ENCODE measurements at regions not wholly inside any gene's neighbourhood (a gene's known extent, or its start where the extent isn't known, plus 50 kb on each side); places are given as distances from the start of the nearest gene placed in this dataset.

DNA sequence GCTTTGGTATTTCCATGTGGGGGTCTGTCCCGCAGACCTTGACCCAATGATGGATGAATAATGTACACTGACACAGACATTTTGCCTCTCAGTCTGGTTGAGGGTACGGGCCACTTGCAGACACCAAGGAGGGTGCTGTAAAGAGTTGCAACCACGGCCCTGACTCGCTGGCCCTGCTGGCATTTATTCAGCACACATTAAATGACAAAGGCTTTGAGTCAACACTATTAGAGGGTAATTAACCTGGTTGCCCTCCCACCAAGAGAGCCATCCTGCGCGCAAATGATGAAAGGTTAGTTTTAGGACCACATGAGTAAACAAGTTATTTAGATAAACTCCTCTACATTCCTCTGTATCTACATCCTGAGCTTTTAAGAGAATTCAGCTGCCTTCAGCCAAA is 308.9 kb upstream of the MMS22L start:
- no peak for DNase-seq (ENCODE audit: low read depth)

DNA sequence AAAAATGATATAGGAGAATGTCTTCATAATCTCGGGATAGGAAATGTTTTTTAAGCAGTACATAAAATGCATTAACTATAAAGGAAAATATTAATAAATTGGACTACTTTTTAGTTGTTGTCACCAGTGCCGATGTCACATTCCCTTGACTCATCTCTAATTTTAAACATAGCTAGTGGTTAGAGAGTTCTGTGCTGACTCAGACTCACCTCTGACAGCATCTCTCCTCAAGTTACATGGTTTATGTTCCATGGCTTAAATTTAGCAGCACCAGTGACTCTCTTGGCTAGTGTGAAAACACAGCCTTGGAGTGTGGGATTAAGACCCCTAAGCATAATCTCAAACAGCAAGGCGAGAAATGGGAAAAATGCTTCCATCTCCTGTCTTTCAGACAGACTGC is 311.8 kb upstream of the MMS22L start:
- DNase-seq (ENCODE audit: low read depth), result no peak

DNA sequence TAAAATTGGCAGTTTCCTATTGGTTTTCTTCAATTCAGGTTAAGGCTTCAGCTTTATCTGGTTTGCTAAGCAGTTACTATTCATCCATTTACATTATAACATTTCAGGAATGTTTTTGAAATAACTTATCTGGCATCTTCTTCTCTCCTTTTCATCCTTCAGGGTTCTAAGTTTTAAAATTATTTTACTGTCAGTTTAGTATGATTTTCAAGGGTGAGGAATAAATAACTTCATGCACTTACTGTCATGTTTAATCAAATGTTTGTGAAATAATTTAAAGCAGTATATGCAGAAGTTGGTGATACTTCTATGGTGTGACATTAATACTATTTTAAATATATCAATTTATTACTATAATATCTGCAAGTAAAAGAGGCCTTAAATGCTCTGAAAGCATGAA is 338.1 kb upstream of the MMS22L start:
- no peak for DNase-seq (ENCODE audit: low read depth)

DNA sequence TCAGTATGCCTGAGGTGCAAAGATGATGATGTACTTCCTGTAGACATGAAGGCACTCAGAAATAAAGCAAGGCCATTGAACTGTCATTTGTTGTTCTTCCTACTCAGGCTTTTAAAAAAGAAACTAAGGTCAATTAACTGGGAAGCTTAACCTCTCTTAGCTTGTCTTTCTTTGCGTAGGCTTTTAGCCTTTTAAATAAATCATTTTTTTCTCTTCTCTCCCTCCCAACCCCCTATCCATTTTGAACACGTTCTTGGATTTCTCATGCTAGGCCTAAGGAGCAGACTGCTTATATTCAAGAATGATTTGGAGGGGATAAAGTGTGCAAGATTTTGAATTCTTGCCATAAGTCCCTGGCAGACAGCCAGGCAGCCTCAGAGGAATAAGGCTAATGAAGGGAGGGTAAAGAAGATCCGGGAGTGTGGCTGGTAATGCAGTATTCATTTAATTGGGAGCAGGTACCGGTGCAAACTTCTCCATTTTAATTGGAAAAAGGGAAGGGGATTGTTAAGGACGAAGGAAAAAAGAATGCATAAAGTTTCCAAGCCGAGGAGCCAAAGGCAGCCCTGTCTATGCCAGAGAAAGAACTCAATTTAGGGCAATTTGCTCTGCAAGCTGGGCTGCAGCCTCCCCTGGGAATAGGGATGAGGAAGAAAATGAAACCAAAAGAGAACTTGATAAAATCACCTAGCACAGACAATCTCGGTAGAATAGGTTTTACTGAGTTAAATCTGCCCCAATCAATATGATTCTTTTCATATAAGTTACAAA is 343.8 kb upstream of the MMS22L start:
- no peak for DNase-seq (ENCODE audit: low read depth)

DNA sequence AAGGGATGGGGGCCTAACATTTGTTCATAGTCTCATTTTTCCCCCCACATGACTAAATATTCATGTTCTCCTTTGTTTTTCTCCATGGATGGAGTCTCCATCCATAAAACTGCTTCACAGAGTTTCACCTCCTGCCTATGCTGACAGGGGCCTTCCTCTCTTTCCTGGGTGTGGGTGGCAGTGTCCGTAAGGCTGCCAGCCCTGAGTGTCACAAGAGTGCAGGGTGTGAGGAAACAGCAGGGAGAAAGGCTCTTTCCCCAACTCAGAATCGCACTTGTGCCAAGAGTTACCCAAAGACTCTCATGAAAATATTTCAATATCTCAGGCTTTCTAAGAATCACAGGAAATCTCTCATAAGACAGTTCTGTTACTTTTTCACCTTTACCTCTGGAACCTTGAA is 346.2 kb upstream of the MMS22L start:
- DNase-seq (ENCODE audit: low read depth), result no peak

DNA sequence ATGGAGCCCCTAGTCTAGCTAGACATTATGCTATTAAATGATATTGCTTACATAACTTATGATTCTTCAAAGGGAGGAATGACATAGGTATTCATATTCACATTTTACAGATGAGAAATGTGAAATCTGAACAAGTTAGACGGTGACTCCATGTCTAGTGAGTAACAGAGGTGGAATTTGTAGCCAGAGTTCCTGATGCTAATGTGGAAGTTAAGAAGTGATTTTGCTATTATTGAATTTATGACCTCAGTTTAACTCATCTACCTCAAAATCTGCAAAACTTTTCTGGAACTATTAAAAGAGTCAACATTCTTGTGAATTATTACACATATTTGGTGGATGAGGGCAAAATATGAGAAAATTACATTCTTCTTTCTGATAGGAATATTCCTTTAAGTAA is 347.6 kb upstream of the MMS22L start:
- DNase-seq (ENCODE audit: low read depth), result no peak

DNA sequence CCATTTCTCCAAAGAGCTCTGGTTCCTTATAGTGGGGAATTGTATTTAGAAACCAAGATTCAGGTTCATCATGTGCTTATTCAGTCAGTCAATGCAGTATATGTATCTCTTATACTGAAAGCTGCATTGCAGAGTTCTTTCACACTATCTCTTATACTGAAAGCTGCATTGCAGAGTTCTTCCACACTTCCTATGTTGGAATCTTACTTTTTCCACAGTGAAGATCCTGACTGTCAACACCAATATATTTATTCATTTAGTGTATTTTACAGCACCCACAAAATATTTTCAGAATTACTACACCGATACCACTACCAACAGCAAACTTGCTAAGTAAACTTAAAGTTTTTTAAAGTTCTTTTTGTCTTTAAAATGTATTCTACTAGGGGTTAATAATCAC is 349.3 kb upstream of the MMS22L start:
- DNase-seq (ENCODE audit: low read depth), result no peak

GRCh38 chr6:97639702-97640101 is 356.7 kb upstream of the MMS22L start:
- DNase-seq (ENCODE audit: low read depth), result no peak

GRCh38 chr6:97644353-97644752 is 361.3 kb upstream of the MMS22L start:
- no peak for DNase-seq (ENCODE audit: low read depth)

DNA sequence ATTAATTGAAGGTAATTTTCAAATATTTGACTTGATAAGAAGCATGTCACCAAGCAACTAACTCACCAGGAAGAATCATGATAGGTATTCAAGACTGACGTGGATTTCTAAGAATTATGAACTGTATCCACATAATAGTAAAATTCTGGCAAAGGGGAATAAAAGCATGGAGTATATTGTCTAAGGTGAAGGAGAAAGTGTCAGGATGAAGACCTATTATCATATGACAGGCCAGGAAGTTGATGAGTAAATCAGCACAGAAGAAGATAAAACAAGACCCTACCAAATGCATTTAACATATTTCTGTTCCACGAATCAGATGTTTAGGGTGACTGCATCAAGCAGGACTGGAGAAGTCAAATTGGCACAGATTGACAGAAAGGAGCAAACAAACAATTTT is 362.7 kb upstream of the MMS22L start:
- no peak for DNase-seq (ENCODE audit: low read depth)

GRCh38 chr6:97653076-97653475 is 370.1 kb upstream of the MMS22L start:
- DNase-seq (ENCODE audit: low read depth), result no peak

DNA sequence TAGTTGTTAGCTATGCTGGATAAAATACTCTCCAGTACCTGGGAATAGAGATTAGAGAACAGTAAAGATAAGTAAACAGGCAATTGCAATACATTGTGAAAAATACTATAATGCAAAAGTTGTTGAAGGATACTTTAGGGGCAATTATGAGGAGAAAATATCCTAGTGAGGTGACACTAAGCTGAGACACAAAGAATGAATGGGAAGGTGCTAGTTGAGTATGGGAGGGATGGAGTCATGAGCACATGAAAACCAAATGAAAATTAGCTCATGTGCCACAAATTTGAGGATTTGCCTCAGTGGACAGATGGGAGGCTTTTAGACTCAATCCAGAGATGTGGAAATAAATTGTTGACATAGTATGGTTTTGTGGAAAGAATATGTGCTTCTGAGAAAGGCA is 370.5 kb upstream of the MMS22L start:
- no peak for DNase-seq (ENCODE audit: low read depth)

DNA sequence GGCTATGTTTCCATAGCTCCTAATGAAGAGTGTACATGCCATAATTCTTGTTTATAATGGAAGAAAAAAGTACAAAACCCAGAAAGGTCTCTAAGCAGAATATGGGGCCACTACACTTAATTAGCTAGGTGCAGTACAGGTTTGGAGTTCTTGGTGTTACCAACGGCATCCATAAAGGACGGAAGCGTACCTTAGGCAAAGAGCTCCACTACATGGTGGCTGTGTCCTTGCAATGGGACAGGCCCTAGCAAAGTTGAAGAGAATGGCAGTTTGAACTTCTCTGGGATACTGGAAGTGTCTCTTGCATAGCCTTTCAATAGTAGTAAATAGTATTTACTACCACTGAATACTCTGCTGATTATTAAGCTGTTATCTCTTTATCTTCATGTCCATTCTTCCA is 371.7 kb upstream of the MMS22L start:
- DNase-seq (ENCODE audit: low read depth), result no peak

GRCh38 chr6:97656236-97656635 is 373.2 kb upstream of the MMS22L start:
- no peak for DNase-seq (ENCODE audit: low read depth)

GRCh38 chr6:97656706-97657350 is 373.8 kb upstream of the MMS22L start:
- no peak for DNase-seq (ENCODE audit: low read depth)

DNA sequence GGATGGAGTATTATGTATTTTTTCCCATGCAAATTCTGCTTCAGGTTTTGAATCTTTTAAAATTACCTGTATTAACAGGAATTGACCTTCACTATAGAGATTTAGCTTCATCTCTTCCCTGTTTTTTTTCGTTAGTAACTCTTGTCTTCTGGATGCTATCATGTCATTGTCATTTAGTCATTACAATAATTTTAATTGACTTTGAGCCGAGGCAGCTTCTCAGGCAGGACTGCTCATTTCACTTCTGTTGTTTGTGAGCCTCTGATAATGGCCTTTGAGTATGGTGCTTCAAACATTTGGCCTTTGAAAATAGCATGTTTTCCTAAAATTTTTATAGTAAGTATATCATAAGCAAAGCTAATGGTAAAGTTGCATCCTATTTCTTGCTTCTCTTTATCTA is 375.1 kb upstream of the MMS22L start:
- DNase-seq (ENCODE audit: low read depth), result no peak

DNA sequence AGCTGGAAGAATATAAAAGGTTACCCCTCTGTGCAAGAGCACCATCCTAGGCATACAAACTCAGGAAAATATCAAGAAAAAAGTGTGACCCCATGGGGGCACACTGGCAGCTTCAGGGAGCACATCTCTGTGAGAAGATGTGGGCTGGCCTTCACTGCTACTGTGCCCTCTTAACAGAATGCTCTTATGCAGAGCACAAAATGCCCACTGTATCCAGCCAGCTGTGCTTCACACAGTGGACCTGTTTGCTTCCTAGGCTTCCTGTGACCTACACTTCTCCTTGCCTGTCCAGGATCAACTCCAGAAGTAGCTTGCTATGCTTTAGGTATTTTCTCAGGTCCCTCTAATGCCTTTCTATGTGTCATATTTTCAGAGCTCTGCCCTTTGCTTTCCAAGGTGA is 380.2 kb upstream of the MMS22L start:
- DNase-seq (ENCODE audit: low read depth), result no peak

GRCh38 chr6:97665446-97665845 is 382.4 kb upstream of the MMS22L start:
- DNase-seq (ENCODE audit: low read depth), result no peak

DNA sequence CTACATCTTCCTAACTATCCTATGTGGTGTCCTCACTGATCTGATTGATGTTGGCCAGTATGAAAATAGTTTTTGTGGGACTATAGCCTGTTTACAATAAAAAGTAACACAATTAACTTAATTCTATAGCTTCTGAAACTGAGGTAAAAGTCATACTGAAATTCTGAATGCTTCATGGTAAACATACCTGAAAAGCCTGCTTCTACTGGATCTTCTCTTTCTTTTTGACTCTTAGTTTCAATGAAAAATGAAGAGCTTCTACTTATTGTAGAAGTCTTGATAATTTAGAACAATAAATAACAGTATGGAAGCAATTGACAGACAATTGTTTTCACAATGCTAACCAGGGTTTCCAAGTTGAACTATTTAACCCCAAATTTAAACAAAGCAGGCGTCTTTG is 383.9 kb upstream of the MMS22L start:
- no peak for DNase-seq (ENCODE audit: low read depth)

- DNase-seq (ENCODE audit: low read depth), result no peak
Observed at GRCh38 chr6:97668716-97669115, 385.7 kb upstream of the MMS22L start.

GRCh38 chr6:97669191-97670031 is 386.4 kb upstream of the MMS22L start:
- no peak for DNase-seq (ENCODE audit: low read depth)

- no peak for DNase-seq (ENCODE audit: low read depth)
Observed at GRCh38 chr6:97674802-97675201, 391.8 kb upstream of the MMS22L start.

DNA sequence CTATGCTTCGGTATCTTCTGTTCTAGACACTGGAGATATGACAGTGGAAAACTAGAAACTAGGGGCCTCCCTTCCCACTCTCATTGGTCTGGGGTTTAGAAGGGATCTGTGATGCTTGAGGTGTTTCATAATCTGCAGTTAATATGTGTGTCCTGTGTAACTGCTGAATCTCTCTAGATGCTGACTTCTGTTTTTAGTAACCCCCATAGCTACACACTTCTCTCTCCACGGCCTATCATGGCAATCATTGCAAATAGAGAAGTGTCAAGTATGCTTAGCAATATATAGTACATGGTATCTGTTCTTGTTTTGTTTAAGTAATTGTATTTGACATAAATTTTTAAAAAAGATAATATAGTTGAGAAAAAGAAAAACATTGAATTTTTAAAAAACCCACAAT is 394.6 kb upstream of the MMS22L start:
- no peak for DNase-seq (ENCODE audit: low read depth)
